SK-MEL-5 (cell line): ENCODE measurements at regions not wholly inside any gene's neighbourhood (a gene's known extent, or its start where the extent isn't known, plus 50 kb on each side); places are given as distances from the start of the nearest gene placed in this dataset.

ENCODE experiments used
- DNase-seq: peaks from one replicate; pipeline ENCODE4 v3.0.0-alpha.2; 2016; ENCODE audit warnings: low read depth, low spot score
- in situ Hi-C: cut with HindIII; loops from 2 replicates; pipeline ENCODE4 v1.10.0; 2016; ENCODE audit warnings: low sequenced_read_pairs, high pct_unique_total_duplicates, low pct_unique_long_range_greater_than_20kb

GRCh38 chr6:79431537-79431933 is 105.7 kb downstream of the LCA5 start:
- in situ Hi-C loops, result no loop called here
- peak; percentile 29 for DNase-seq

- no peak for DNase-seq
- in situ Hi-C loops, result no loop called here
These were observed 106.2 kb downstream of the LCA5 start for GRCh38 chr6:79430913-79431536.

- in situ Hi-C loops, result no loop called here
- DNase-seq, result no peak
These were observed 109.5 kb downstream of the LCA5 start for GRCh38 chr6:79427721-79428120.

- in situ Hi-C loops, result no loop called here
- DNase-seq, result no peak
These were observed 110.5 kb downstream of the LCA5 start for GRCh38 chr6:79426625-79427278.

DNA sequence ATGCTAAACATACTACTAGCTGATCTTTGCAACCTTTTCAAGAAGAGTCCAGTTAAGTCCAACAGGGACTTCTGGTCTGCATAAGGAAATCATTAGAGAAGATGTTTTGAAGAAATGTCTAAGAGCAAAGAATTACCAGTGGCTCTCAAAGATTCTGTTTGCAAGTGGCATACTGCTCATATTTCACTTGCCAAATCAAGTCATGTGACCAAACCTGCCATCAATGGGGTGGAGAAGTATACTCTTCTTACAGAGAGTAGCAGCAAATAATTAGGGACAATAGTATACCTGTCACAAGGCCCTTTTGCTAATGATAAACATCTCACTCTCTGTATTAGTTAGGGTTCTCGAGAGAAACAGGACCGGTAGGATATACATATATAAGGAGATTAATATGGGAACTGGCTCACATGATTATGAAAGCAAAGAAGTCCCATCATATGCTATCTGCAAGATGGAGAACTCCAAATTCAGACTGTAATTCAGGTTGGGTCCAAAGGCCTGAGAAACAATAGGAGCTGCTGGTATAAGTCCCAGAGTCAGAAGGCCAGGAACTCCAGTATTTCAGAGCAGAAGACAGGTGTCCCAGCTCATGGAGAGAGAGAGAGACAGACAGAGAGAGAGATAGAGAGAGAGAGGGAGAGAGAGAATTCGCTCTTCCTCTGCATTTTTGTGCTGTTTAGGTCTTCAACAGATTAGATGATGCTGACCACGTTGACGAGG is 111.5 kb downstream of the LCA5 start:
- DNase-seq, result no peak
- in situ Hi-C loops, result no loop called here

- in situ Hi-C loops, result no loop called here
- DNase-seq, result no peak
These were observed 114.0 kb downstream of the LCA5 start for GRCh38 chr6:79423216-79423615.

GRCh38 chr6:79422666-79423065 is 114.6 kb downstream of the LCA5 start:
- in situ Hi-C loops, result no loop called here
- DNase-seq, result no peak

DNA sequence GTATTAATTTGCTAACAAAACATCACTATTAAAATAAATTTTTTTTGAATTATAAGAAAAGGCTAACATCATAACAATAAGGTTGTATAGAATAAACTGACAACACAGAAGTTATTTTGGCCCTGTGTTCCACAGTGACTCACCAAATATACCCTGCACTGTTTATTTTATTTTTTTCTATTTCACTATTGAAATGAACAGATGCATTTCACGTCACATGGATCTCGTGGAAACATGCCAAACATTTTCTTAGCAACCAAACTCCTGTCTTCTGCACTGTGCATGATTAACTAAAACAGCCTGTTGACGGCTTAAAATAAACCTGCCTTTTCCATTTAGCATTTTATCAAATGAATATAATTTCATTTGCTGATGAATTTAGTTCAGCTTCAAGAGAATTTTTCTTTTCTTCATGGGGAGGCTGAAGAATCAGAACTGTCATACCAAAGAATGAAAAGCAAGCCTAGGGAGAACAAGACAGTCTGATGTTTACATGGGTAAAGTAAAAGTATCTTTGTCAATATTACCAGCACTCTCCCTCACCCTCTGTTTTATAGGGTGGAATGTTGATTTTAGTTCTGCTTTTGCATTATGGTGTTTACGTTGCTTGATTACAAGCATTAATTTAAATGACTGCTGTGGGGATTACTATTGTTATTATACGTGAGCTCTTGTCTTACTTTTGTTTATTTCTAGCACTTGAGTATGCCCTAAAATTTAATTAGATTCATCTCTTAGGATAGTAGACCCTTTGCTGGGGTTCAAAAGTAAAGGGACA is 115.3 kb downstream of the LCA5 start:
- in situ Hi-C loops, result no loop called here
- peak; percentile 46 for DNase-seq

DNA sequence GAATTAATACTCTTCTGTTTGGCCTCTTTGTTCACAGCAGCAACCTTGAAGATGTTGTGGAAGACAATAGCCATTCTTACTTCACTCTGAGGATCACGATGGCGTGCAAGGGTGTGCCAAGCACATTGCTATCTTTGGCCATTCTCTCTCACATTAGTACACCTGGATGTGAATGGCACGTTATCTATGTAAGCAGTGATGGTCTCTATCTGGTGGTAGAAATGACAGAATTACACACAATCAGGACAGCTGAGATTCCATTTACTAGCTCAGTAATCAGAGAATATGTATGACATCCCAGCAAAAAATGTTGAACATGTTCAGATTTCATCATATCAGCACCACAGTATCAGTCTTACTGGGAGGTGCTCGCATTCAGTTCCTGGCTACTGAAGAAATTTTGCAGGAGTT is 116.2 kb downstream of the LCA5 start:
- no peak for DNase-seq
- in situ Hi-C loops, result no loop called here

DNA sequence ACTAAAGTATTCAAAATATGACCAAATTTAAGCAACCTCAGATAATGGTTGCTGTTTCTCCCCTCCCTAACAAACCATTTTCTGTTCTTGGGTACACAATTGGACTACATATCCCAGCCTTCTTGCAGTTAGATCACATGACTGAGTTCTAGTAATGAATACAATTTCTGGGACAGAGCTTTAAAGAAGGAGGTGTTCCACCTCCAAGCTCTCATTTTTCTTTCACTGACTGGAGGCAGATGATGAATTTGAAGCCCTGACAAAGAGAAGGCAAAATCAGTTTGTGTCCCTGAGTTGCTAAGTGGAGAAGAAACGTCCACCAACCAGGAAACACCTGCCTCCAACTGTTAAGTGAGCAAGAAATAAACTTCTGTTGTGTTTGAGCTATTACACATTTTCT is 117.2 kb downstream of the LCA5 start:
- DNase-seq, result peak; percentile 7
- in situ Hi-C loops, result no loop called here

- in situ Hi-C loops, result no loop called here
- DNase-seq, result no peak
These were observed 120.3 kb downstream of the LCA5 start for GRCh38 chr6:79416931-79417330.

- in situ Hi-C loops, result no loop called here
- DNase-seq, result no peak
These were observed 123.6 kb downstream of the LCA5 start for GRCh38 chr6:79413562-79414002.

GRCh38 chr6:79410806-79411205 is 126.4 kb downstream of the LCA5 start:
- in situ Hi-C loops, result no loop called here
- DNase-seq, result no peak

DNA sequence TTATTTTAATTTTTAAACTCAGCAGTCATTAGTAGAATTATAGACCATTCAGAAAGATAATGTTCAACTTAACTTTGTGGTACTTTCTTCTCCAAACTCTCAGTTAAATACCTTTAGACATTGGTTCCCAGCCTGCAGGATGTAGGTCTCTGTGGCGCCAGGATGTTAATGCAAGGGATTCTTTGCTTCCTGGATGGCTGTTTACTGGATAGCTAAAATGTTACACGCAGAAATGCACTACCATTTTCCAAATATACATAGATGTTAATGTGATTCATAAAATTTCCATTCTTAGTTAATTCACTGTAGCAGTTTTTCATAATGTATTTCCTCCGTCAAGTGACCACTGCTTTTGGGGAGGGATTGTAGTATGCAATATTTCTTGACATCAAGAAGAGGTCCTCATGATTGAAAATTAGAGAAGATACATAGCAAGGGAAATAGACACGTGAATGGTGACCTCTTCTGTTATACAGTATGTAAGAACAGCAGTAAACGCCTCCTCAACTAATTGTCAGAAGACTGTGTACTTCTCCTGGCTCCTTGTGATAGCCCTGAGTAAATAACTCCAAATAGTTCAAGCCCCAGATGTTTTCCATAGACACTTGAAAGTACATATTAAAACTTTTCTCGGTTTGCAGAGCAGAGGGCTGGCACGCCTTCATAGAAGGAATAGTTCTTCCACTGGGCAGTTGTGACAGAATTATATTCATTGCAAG is 128.8 kb downstream of the LCA5 start:
- in situ Hi-C loops, result no loop called here
- DNase-seq, result no peak

DNA sequence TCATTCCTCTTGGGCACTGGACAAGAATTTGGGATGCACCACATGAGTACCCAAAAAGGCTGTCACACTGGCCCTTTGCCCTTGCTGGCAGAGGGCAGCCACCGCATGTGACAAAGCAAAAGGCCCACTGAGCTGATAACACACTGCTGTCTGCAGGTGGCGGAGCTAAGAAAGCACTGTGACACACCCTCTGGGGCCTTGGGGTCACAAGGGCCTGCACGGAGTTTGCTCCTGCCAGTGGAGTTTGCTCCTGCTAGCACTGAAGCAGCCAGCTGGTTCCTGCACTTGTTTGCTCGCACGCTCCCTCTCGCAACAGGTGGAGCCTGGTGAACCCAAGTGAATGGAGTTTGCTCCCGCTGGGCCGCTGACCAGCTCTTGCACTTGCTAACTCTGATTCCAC is 132.6 kb downstream of the LCA5 start:
- DNase-seq, result no peak
- in situ Hi-C loops, result no loop called here

- DNase-seq, result no peak
- in situ Hi-C loops, result no loop called here
These were observed 133.0 kb downstream of the LCA5 start for GRCh38 chr6:79404261-79404660.

GRCh38 chr6:79403563-79403962 is 133.7 kb downstream of the LCA5 start:
- in situ Hi-C loops, result no loop called here
- DNase-seq, result no peak

DNA sequence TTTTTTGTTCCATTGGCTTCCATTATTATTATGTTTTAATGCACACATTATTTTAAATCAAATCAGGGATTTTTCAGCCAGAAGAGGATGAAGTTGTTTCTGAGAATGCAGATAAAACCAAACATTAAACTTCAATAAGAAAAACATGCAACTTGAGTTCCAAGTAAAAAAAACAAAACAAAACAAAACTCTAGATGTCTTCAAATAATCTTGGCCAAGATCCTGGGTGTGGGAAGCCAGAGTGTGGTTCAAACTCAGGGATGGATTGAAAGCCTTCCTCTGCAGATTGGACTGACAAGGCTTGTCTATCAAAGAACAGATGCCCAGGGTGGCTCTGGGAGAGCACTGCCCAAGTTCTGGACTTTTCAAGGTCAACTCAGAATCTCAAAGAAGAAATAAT is 134.1 kb downstream of the LCA5 start:
- in situ Hi-C loops, result no loop called here
- no peak for DNase-seq
